RWPE1 (cell line): ENCODE measurements at regions not wholly inside any gene's neighbourhood (a gene's known extent, or its start where the extent isn't known, plus 50 kb on each side); places are given as distances from the start of the nearest gene placed in this dataset.

Experiments
- CTCF ChIA-PET: fragments of 350-600 bp; sonication (Branson Sonifier 250); formaldehyde crosslinking; extraction: SDS; loops from one replicate; lab custom pipeline; 2021; lab: Yijun Ruan, JAX
- POLR2A ChIA-PET: fragments of 400-600 bp; formaldehyde crosslinking; extraction: SDS; loops from one replicate; lab custom pipeline; 2020; ENCODE audit warnings: antibody characterized with exemption; ENCODE audit not compliant: low non-redundant PET; lab: Yijun Ruan, JAX
- DNase-seq: peaks from one replicate; pipeline ENCODE4 v3.0.0; 2012; ENCODE audit warnings: low spot score
- H3K27ac ChIP-seq: fragments of 450-650 bp; 2 replicates; pipeline ENCODE4 v1.5.1; 2017
- CTCF ChIP-seq: fragments of 450-650 bp; conservative IDR thresholded peaks from 2 replicates; pipeline ENCODE4 v1.5.1; 2017; ENCODE audit warnings: low read depth, mild to moderate bottlenecking

GRCh38 chr11:134689886-134690285 lies 277.8 kb upstream of the B3GAT1 start:
- CTCF ChIA-PET = no interaction called here
- TF ChIP-seq CTCF = no peak
- POLR2A ChIA-PET = no interaction called here
- DNase-seq = no peak
- no peak overlapping the region for H3K27ac ChIP-seq

GRCh38 chr11:134687548-134687947 lies 275.5 kb upstream of the B3GAT1 start:
- no peak for TF ChIP-seq CTCF
- H3K27ac ChIP-seq = no peak overlapping the region
- ChIA-PET POLR2A (no interaction called here), CTCF (interaction anchor here (0.6 kb wide), 1 partner anchor 1008 kb away, joined by 4 read pairs; no protein-coding TSS in a partner anchor)
- no peak for DNase-seq

GRCh38 chr11:134686460-134687061 lies 274.5 kb upstream of the B3GAT1 start:
- no peak for DNase-seq
- no peak overlapping the region for H3K27ac ChIP-seq
- ChIA-PET POLR2A (no interaction called here), CTCF (no interaction called here)
- TF ChIP-seq CTCF = no peak

GRCh38 chr11:134685793-134686380 lies 273.8 kb upstream of the B3GAT1 start:
- ChIA-PET POLR2A (no interaction called here), CTCF (no interaction called here)
- TF ChIP-seq CTCF = no peak
- no peak overlapping the region for H3K27ac ChIP-seq
- DNase-seq = no peak

- POLR2A ChIA-PET = no interaction called here
- no peak for DNase-seq
- TF ChIP-seq CTCF = no peak
- CTCF ChIA-PET = no interaction called here
- no peak overlapping the region for H3K27ac ChIP-seq
Observed at GRCh38 chr11:134684576-134684975, 272.5 kb upstream of the B3GAT1 start.

- DNase-seq = no peak
- no peak for TF ChIP-seq CTCF
- ChIA-PET CTCF (interaction anchor here (0.5 to 0.6 kb wide), 2 partner anchors 184 to 192 kb away, joined by 3 read pairs; no protein-coding TSS in a partner anchor), POLR2A (no interaction called here)
- H3K27ac ChIP-seq = no peak overlapping the region
Observed at GRCh38 chr11:134683860-134684259, 271.8 kb upstream of the B3GAT1 start.
